ENCODE measurements at regions not wholly inside any gene's neighbourhood (a gene's known extent, or its start where the extent isn't known, plus 50 kb on each side); places are given as distances from the start of the nearest gene placed in this dataset.
"Not testable (repeated sequence)": the region's sequence is repeated elsewhere in the genome, so short reads cannot be mapped to it uniquely, and the experiment has no call there.

GRCh38 chr10:61600399-61600798 is 62.3 kb upstream of the CABCOCO1 start:
- no peak for DNase-seq (ENCODE audit: low read depth)
- TF ChIP-seq CTCF (IDR thresholded peaks at IDR 0.05; ENCODE audit: insufficient read depth, low read depth, low read length): no peak
- no peak overlapping the region for H3K4me3 ChIP-seq (ENCODE audit: low read depth, low read length)

DNA sequence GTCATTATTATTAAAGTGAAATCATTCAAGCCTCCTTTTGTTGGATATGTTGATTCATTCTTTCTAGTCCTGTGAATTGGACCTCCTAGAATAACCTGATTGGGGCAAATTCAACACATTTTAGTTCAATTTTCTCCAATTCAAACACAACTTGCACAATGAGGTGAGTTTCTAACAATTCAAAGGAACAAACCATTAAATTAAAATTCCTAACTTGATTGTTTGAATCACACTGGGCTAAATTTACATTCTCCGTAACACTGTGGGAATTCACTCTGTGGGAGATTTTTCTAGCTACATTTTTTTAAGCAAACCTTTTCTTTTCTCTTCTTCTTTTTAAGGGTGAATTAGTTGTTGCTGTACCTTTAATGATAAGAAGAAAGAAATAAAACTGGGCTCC is 68.3 kb upstream of the CABCOCO1 start:
- DNase-seq (ENCODE audit: low read depth): no peak
- TF ChIP-seq CTCF (IDR thresholded peaks at IDR 0.05; ENCODE audit: insufficient read depth, low read depth, low read length): no peak
- no peak overlapping the region for H3K4me3 ChIP-seq (ENCODE audit: low read depth, low read length)

DNA sequence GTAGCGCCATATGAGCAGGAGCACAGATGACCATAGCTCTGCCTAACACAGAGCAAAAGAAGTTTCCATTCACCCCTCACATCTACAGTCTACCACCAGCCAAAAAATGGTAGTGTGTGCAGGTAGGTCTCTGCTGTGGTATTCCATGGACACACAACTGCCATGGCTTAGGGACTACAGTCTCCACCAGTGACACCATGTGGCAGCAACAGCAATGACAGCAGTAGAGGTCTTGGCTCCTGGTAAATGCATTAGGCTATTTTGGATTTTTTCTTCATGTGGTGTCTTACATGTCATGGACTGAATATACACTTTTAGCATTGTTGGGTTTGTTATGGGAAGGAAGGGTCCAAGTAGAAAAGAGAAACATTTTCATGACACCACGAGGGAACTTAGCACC is 70.1 kb upstream of the CABCOCO1 start:
- peak; percentile 10 for DNase-seq (ENCODE audit: low read depth)
- H3K4me3 ChIP-seq (ENCODE audit: low read depth, low read length): no peak overlapping the region
- peak; percentile 52 for TF ChIP-seq CTCF (IDR thresholded peaks at IDR 0.05; ENCODE audit: insufficient read depth, low read depth, low read length)

DNA sequence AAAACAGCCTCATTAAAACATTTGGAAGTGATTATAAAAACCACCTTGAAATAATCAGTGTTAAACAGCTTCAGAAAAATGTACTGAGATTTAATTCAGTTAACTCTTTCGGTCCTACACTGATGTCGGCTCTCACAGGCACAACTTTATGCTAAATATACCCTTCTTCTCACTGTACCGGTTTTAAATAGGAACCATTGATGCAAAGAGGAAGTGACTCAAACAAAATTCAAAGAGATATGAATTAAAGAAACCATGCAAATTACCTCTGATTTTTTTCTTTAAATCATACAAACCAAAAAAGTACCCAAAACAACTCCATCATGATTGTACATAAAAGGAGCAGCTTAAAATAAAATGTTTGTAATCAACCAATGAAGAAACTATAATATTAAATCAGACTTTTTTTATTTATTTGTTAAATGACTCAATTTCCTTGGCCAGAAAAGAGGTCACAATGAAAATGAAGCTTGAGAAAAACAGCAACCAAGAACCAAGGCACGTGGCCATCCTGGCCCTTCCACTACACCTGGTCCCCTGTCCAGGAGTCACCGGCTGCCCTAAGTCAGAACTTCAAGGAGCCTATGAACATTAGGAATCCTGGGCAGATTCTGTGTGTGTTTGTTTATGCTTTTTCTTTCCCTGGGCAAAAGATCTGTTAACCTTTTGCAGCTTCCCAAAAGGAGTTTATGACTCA is 73.0 kb upstream of the CABCOCO1 start:
- no peak overlapping the region for H3K4me3 ChIP-seq (ENCODE audit: low read depth, low read length)
- DNase-seq (ENCODE audit: low read depth): no peak
- no peak for TF ChIP-seq CTCF (IDR thresholded peaks at IDR 0.05; ENCODE audit: insufficient read depth, low read depth, low read length)

DNA sequence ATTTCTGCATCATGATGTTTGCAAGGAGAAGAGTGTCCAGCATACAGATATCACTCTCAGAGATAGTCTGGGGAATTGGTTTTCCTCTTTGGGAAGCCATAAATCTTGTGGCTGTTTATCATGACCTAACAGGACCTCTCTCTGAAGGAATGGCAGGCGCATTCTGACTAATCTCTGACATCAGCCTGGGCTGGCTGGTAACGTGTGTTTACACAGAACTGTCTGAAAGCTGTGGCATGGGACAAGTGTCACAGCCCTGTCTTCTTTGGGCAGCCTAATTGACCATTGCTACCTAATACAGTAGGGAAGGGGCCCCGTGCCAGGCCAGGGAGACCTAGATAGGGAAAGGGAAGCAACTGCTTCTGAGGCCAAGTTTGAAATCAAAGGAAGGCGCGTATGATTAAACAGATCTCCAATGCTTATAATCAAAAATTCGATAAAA is 73.9 kb upstream of the CABCOCO1 start:
- H3K4me3 ChIP-seq (ENCODE audit: low read depth, low read length): no peak overlapping the region
- peak; percentile 23 for DNase-seq (ENCODE audit: low read depth)
- no peak for TF ChIP-seq CTCF (IDR thresholded peaks at IDR 0.05; ENCODE audit: insufficient read depth, low read depth, low read length)

DNA sequence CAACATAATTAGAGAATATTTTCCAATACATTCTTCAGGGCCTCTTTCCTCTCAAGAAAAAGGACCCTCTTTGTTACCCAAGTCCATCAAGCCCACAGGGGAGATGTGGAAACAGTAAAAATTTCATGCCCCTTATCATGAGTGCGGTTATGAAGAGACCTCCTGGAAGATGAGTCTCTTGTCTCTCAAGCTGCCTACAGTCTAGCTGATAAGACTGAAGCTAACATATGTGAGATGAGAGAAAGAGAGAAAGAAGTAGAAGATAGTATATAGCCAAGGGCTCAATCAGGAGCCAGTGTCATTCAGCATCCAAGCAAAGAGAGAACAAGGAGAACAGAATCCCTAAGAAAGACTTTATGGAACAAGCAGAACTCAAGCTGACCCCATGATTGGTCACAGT is 75.9 kb upstream of the CABCOCO1 start:
- no peak for TF ChIP-seq CTCF (IDR thresholded peaks at IDR 0.05; ENCODE audit: insufficient read depth, low read depth, low read length)
- DNase-seq (ENCODE audit: low read depth): no peak
- H3K4me3 ChIP-seq (ENCODE audit: low read depth, low read length): no peak overlapping the region

GRCh38 chr10:61580608-61581007 is 82.1 kb upstream of the CABCOCO1 start:
- no peak for DNase-seq (ENCODE audit: low read depth)

DNA sequence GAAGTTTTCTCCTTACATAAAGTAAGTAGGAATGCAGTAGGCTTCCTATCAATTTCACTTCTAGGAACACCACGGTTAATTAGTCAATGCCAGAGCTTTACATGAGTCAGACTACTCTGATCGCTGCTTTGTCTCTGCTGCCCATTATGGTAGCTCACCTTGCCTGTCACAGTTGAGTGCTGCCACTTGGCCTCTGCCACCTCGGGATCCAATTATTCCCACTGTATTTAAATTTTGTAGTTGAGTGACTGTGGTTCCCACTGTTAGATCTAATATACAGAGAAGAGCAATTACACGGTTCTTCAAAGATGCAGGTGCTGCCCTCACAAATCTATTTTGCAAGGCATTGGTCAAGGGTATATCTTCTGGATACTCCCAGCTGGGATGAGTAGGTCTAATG is 92.5 kb upstream of the CABCOCO1 start:
- H3K4me3 ChIP-seq (ENCODE audit: low read depth, low read length); DNase-seq (ENCODE audit: low read depth): not testable (repeated sequence)

More at GRCh38 chr10:61580608-61581007, 82.1 kb upstream of the CABCOCO1 start:
- TF ChIP-seq CTCF (IDR thresholded peaks at IDR 0.05; ENCODE audit: insufficient read depth, low read depth, low read length): no peak
- H3K4me3 ChIP-seq (ENCODE audit: low read depth, low read length): no peak overlapping the region

Data from fibroblast of villous mesenchyme (primary cell).